H1 (cell line): ENCODE measurements at regions not wholly inside any gene's neighbourhood (a gene's known extent, or its start where the extent isn't known, plus 50 kb on each side); places are given as distances from the start of the nearest gene placed in this dataset.

Experiments
- CTCF ChIA-PET: fragments of 300-600 bp; sonication (Branson Sonifier 250); formaldehyde crosslinking; loops from one replicate; lab custom pipeline; 2021; ENCODE audit not compliant: partially characterized antibody; lab: Charles Lee
- POLR2A ChIA-PET: fragments of 300-600 bp; sonication (Branson Sonifier 250); formaldehyde crosslinking; loops from one replicate; lab custom pipeline; 2021; ENCODE audit warnings: inconsistent platforms; ENCODE audit not compliant: partially characterized antibody; lab: Charles Lee
- DNase-seq, 2 experiments: peaks; one replicate each; pipeline versions ENCODE4 v3.0.0 to v3.0.0-alpha.2; 2010 to 2022; ENCODE audit warnings: low spot score in 2 of 2, low read depth in 1 of 2, mixed read lengths in 1 of 2
- FAIRE-seq: peaks from 2 replicates; lab custom pipeline; 2011; peaks lifted over from hg19 to GRCh38; lab: Jason Lieb, UNC
- H2AFZ ChIP-seq: 2 replicates; pipeline ENCODE4 v1.8.1; 2012; ENCODE audit warnings: low read length, inconsistent platforms
- H2AK5ac ChIP-seq: 2 replicates; pipeline ENCODE4 v1.6.1; 2013; ENCODE audit warnings: low read depth, low read length
- H2BK120ac ChIP-seq: replicated peaks from 2 replicates; pipeline ENCODE3; 2013; ENCODE audit warnings: low read depth, low read length, inconsistent platforms
- H2BK12ac ChIP-seq: 2 replicates; pipeline ENCODE4 v1.6.1; 2013; ENCODE audit warnings: low read depth, low read length
- H2BK15ac ChIP-seq: 2 replicates; pipeline ENCODE4 v1.6.1; 2013; ENCODE audit warnings: low read length
- H2BK20ac ChIP-seq: 2 replicates; pipeline ENCODE4 v1.6.1; 2013; ENCODE audit warnings: low read length
- H2BK5ac ChIP-seq: 2 replicates; pipeline ENCODE4 v1.6.1; 2013; ENCODE audit warnings: low read depth, low read length
- H3K14ac ChIP-seq: 2 replicates; pipeline ENCODE4 v1.6.1; 2013; ENCODE audit warnings: inconsistent platforms; ENCODE audit not compliant: insufficient read length
- H3K18ac ChIP-seq: 2 replicates; pipeline ENCODE4 v1.6.1; 2013; ENCODE audit warnings: low read length; ENCODE audit errors: extremely low read depth
- H3K23ac ChIP-seq: 2 replicates; pipeline ENCODE4 v1.6.1; 2013; ENCODE audit warnings: inconsistent platforms; ENCODE audit not compliant: insufficient read length
- H3K23me2 ChIP-seq: 2 replicates; pipeline ENCODE4 v1.6.1; 2013; ENCODE audit warnings: low read depth, low read length
- H3K27ac ChIP-seq: 2 replicates; pipeline ENCODE4 v1.6.1; 2011; ENCODE audit warnings: low read depth, low read length, inconsistent platforms
- H3K27me3 ChIP-seq, 4 experiments: replicated peaks in 1 of 4; 1 replicate in 1 of 4; 2 replicates in 3 of 4; pipeline versions ENCODE4 v1.6.1 to v1.8.1; 2011 to 2013; ENCODE audit warnings: low read length in 3 of 4, mild to moderate bottlenecking in 3 of 4, inconsistent platforms in 2 of 4, mixed read lengths in 2 of 4, moderate library complexity in 1 of 4; ENCODE audit not compliant: control insufficient read depth in 3 of 4, insufficient read depth in 3 of 4; ENCODE audit errors: extremely low read depth in 1 of 4
- H3K36me3 ChIP-seq, 4 experiments: 2 replicates each; pipeline versions ENCODE4 v1.6.1 to v1.8.1; 2011 to 2013; ENCODE audit warnings: mild to moderate bottlenecking in 4 of 4, low read length in 3 of 4, moderate library complexity in 2 of 4, control low read depth in 1 of 4, inconsistent platforms in 1 of 4; ENCODE audit not compliant: insufficient read depth in 4 of 4, control insufficient read depth in 2 of 4
- H3K4ac ChIP-seq: replicated peaks from 2 replicates; pipeline ENCODE3; 2013; ENCODE audit warnings: low read length, low read depth, mixed read lengths, inconsistent platforms; ENCODE audit not compliant: insufficient read length
- H3K4me1 ChIP-seq, 4 experiments: replicated peaks in 1 of 4; 1 replicate in 1 of 4; 2 replicates in 3 of 4; pipeline versions ENCODE4 v1.6.1 to v1.8.1; 2011 to 2013; ENCODE audit warnings: low read length in 3 of 4, inconsistent platforms in 2 of 4, mixed read lengths in 1 of 4; ENCODE audit not compliant: insufficient read depth in 4 of 4, control insufficient read depth in 3 of 4
- H3K4me2 ChIP-seq, 2 experiments: 2 replicates each; pipeline versions ENCODE4 v1.6.1 to v1.8.1; 2011 to 2013; ENCODE audit warnings: low read depth in 2 of 2, low read length in 2 of 2, control low read depth in 1 of 2, inconsistent platforms in 1 of 2, mild to moderate bottlenecking in 1 of 2; ENCODE audit not compliant: insufficient read depth in 1 of 2
- H3K4me3 ChIP-seq, 4 experiments: fragments of 200-600, 300-600 bp in 1 of 4; sonication (generic), shearing (Covaris generic), sonication (Bioruptor Twin) in 1 of 4; 2 replicates each; pipeline versions ENCODE4 v1.5.1 to v1.8.1; 2011 to 2016; ENCODE audit warnings: low read length in 4 of 4, low read depth in 3 of 4, control low read depth in 2 of 4, inconsistent platforms in 2 of 4, mild to moderate bottlenecking in 2 of 4, mixed read lengths in 1 of 4, moderate library complexity in 1 of 4; ENCODE audit not compliant: insufficient read depth in 2 of 4; ENCODE audit errors: extremely low read depth in 1 of 4
- H3K56ac ChIP-seq: replicated peaks from 2 replicates; pipeline ENCODE3; 2013; ENCODE audit warnings: low read depth, mild to moderate bottlenecking, mixed read lengths, low read length, inconsistent platforms; ENCODE audit not compliant: insufficient read length
- H3K79me1 ChIP-seq: 2 replicates; pipeline ENCODE4 v1.6.1; 2013; ENCODE audit warnings: low read depth, low read length, control low read depth
- H3K79me2 ChIP-seq, 2 experiments: 2 replicates each; pipeline versions ENCODE4 v1.6.1 to v1.8.1; 2012 to 2013; ENCODE audit warnings: low read length in 2 of 2, mild to moderate bottlenecking in 2 of 2, inconsistent platforms in 1 of 2; ENCODE audit not compliant: insufficient read depth in 2 of 2, control insufficient read depth in 1 of 2
- H3K9ac ChIP-seq, 4 experiments: replicated peaks in 1 of 4; 1 replicate in 1 of 4; 2 replicates in 3 of 4; pipeline versions ENCODE4 v1.6.1 to v1.8.1; 2011 to 2013; ENCODE audit warnings: low read depth in 3 of 4, low read length in 3 of 4, control low read depth in 2 of 4, mild to moderate bottlenecking in 2 of 4, moderate library complexity in 2 of 4, inconsistent platforms in 1 of 4; ENCODE audit errors: extremely low read depth in 1 of 4
- H3K9me3 ChIP-seq, 2 experiments: 2 replicates each; pipeline versions ENCODE4 v1.6.1 to v1.8.1; 2012 to 2013; ENCODE audit warnings: mild to moderate bottlenecking in 2 of 2, moderate library complexity in 2 of 2, control low read depth in 1 of 2, inconsistent platforms in 1 of 2, low read depth in 1 of 2, low read length in 1 of 2, mixed read lengths in 1 of 2; ENCODE audit not compliant: insufficient read depth in 2 of 2
- H4K20me1 ChIP-seq, 2 experiments: replicated peaks in 1 of 2; 2 replicates each; pipeline versions ENCODE3 to v1.8.1; 2011 to 2013; ENCODE audit warnings: inconsistent platforms in 2 of 2, low read length in 2 of 2, mild to moderate bottlenecking in 1 of 2; ENCODE audit not compliant: insufficient read depth in 2 of 2, control insufficient read depth in 1 of 2
- H4K5ac ChIP-seq: 2 replicates; pipeline ENCODE4 v1.6.1; 2013; ENCODE audit warnings: low read length, low read depth, mixed read lengths, inconsistent platforms; ENCODE audit not compliant: insufficient read length
- H4K8ac ChIP-seq: 2 replicates; pipeline ENCODE4 v1.8.0; 2013; ENCODE audit warnings: mild to moderate bottlenecking, moderate library complexity, low read length, inconsistent platforms; ENCODE audit not compliant: insufficient read depth; ENCODE audit errors: extremely low read depth
- H4K91ac ChIP-seq: replicated peaks from 2 replicates; pipeline ENCODE3; 2013; ENCODE audit warnings: low read length, mixed read lengths, inconsistent platforms; ENCODE audit not compliant: insufficient read length
- ASH2L ChIP-seq: fragments of 200-600, 300-600 bp; sonication (generic); IDR thresholded peaks from one replicate; pipeline ENCODE4 v1.7.1; 2017; ENCODE audit warnings: low read length
- BCL11A ChIP-seq, 2 experiments: IDR thresholded peaks; one replicate each; pipeline ENCODE4 v1.6.1; 2011; ENCODE audit warnings: low read depth in 2 of 2, low read length in 2 of 2, mild to moderate bottlenecking in 2 of 2
- CBX5 ChIP-seq: fragments of 300-800, 300-1000 bp; sonication (generic); IDR thresholded peaks from 2 replicates; pipeline ENCODE4 v1.7.1; 2016; ENCODE audit warnings: antibody characterized with exemption, low read length, low read depth
- CTCF ChIP-seq, 3 experiments: IDR thresholded peaks; 1 replicate in 2 of 3; 2 replicates in 1 of 3; pipeline versions ENCODE4 v1.5.1 to v1.6.1; 2011; ENCODE audit warnings: low read length in 3 of 3, mild to moderate bottlenecking in 3 of 3, inconsistent platforms in 2 of 3, low read depth in 1 of 3, moderate library complexity in 1 of 3; ENCODE audit not compliant: insufficient read depth in 1 of 3; ENCODE audit errors: control extremely low read depth in 1 of 3
- E2F6 ChIP-seq: IDR thresholded peaks from 2 replicates; pipeline ENCODE4 v1.6.1; 2012; ENCODE audit warnings: inconsistent platforms
- GTF2F1 ChIP-seq: IDR thresholded peaks from 2 replicates; pipeline ENCODE4 v1.6.1; 2012; ENCODE audit warnings: low read depth, low read length, improper control_type of control experiment, borderline replicate concordance
- HDAC6 ChIP-seq: IDR thresholded peaks from one replicate; pipeline ENCODE4 v1.7.1; 2012; ENCODE audit warnings: low read depth, mild to moderate bottlenecking, inconsistent platforms, low read length, moderate library complexity
- KDM1A ChIP-seq: fragments of 200-600, 300-600 bp; sonication (generic); IDR thresholded peaks from 2 replicates; pipeline ENCODE4 v1.7.1; 2016; ENCODE audit warnings: mild to moderate bottlenecking, low read length, borderline replicate concordance
- KDM4A ChIP-seq: IDR thresholded peaks from one replicate; pipeline ENCODE4 v1.7.1; 2012; ENCODE audit warnings: low read depth, mild to moderate bottlenecking, moderate library complexity, low read length, inconsistent platforms; ENCODE audit not compliant: severe bottlenecking
- MAFK ChIP-seq: IDR thresholded peaks from 2 replicates; pipeline ENCODE4 v1.6.1; 2012; ENCODE audit warnings: low read depth, mild to moderate bottlenecking, improper control_type of control experiment, low read length
- NANOG ChIP-seq: IDR thresholded peaks from 2 replicates; pipeline ENCODE4 v1.6.1; 2011; ENCODE audit warnings: low read length, low read depth, mild to moderate bottlenecking, inconsistent platforms; ENCODE audit not compliant: insufficient read depth, poor library complexity, severe bottlenecking
- POLR2AphosphoS5 ChIP-seq: IDR thresholded peaks from 2 replicates; pipeline ENCODE4 v1.6.1; 2011; ENCODE audit warnings: low read depth, low read length
- SP1 ChIP-seq: IDR thresholded peaks from 2 replicates; pipeline ENCODE4 v1.6.1; 2011; ENCODE audit warnings: low read depth, low read length
- YY1 ChIP-seq: IDR thresholded peaks from 2 replicates; pipeline ENCODE4 v1.6.1; 2011; ENCODE audit warnings: low read depth, mild to moderate bottlenecking, low read length

- H2AFZ ChIP-seq = no peak overlapping the region
- CTCF ChIA-PET = no interaction called here
- H2BK120ac ChIP-seq = no peak overlapping the region
- TF ChIP-seq KDM4A = no peak
- no peak for TF ChIP-seq MAFK
- TF ChIP-seq BCL11A (IDR thresholded peaks at IDR 0.05; ENCODE audit: low read depth in 2 of 2, low read length in 2 of 2) = no peak
- TF ChIP-seq KDM1A = no peak
- TF ChIP-seq HDAC6 = no peak
- TF ChIP-seq POLR2AphosphoS5 = no peak
- no peak for TF ChIP-seq E2F6
- no peak for TF ChIP-seq ASH2L
- TF ChIP-seq YY1 = no peak
- TF ChIP-seq CBX5 = no peak
- TF ChIP-seq SP1 = no peak
- TF ChIP-seq GTF2F1 = no peak
- no peak for TF ChIP-seq NANOG
- TF ChIP-seq CTCF (IDR thresholded peaks at IDR 0.05; ENCODE audit: control extremely low read depth in 1 of 3, insufficient read depth in 1 of 3, low read depth in 1 of 3, low read length in 3 of 3) = no peak
Observed at GRCh38 chr6:140867336-140867735, 1265.4 kb upstream of the GJE1 start.

More at GRCh38 chr6:140867336-140867735, 1265.4 kb upstream of the GJE1 start:
- FAIRE-seq = no peak
- H3K9me3 ChIP-seq = no peaks in the 10 kb centered on the region
- H3K27me3 ChIP-seq = no peaks in the 10 kb centered on the region
- no peak overlapping the region for H2BK15ac ChIP-seq
- DNase-seq = no peak
- no peak overlapping the region for H3K4me2 ChIP-seq
- H3K23ac ChIP-seq = no peak overlapping the region
- H3K18ac ChIP-seq = no peak overlapping the region
- H2BK12ac ChIP-seq = no peak overlapping the region
- H3K4ac ChIP-seq = no peak overlapping the region
- H4K8ac ChIP-seq = no peak overlapping the region
- H4K20me1 ChIP-seq = no peaks in the 10 kb centered on the region
- no peak overlapping the region for H4K5ac ChIP-seq
- H3K4me3 ChIP-seq = no peak overlapping the region
- no peaks in the 10 kb centered on the region for H3K79me1 ChIP-seq
- H3K27ac ChIP-seq = no peak overlapping the region
- no peak overlapping the region for H2BK20ac ChIP-seq
- H3K9ac ChIP-seq = no peak overlapping the region
- no peak overlapping the region for H2AK5ac ChIP-seq
- H2BK5ac ChIP-seq = no peak overlapping the region
- H3K23me2 ChIP-seq = no peaks in the 10 kb centered on the region
- H3K56ac ChIP-seq = no peak overlapping the region
- H3K14ac ChIP-seq = no peak overlapping the region
- H4K91ac ChIP-seq = no peak overlapping the region
- no peaks in the 10 kb centered on the region for H3K36me3 ChIP-seq
- H3K79me2 ChIP-seq = no peaks in the 10 kb centered on the region
- H3K4me1 ChIP-seq = no peaks in the 10 kb centered on the region
- POLR2A ChIA-PET = no interaction called here
